Neutrophil (primary cell): ENCODE measurements at regions not wholly inside any gene's neighbourhood (a gene's known extent, or its start where the extent isn't known, plus 50 kb on each side); places are given as distances from the start of the nearest gene placed in this dataset.

Experiments
- H3K27ac ChIP-seq: fragments of 200-600 bp; sonication (generic); 2 replicates; pipeline ENCODE4 v1.5.1; 2016; ENCODE audit warnings: mild to moderate bottlenecking, moderate library complexity
- H3K27me3 ChIP-seq: fragments of 200-600 bp; sonication (generic); 2 replicates; pipeline ENCODE4 v1.6.0; 2016; ENCODE audit warnings: mild to moderate bottlenecking
- H3K36me3 ChIP-seq: fragments of 200-600 bp; sonication (generic); 2 replicates; pipeline ENCODE4 v1.5.1; 2017
- H3K4me1 ChIP-seq, 2 experiments: fragments of 200-600 bp in 1 of 2; sonication (generic) in 1 of 2; 1 replicate in 1 of 2; 2 replicates in 1 of 2; pipeline versions ENCODE4 v1.5.1 to v1.6.1; 2013 to 2016; ENCODE audit warnings: low read depth in 1 of 2, low read length in 1 of 2, mild to moderate bottlenecking in 1 of 2, moderate library complexity in 1 of 2; ENCODE audit not compliant: control insufficient read depth in 1 of 2, insufficient read depth in 1 of 2
- H3K4me3 ChIP-seq, 2 experiments: fragments of 200-600 bp in 1 of 2; sonication (generic) in 1 of 2; 1 replicate in 1 of 2; 2 replicates in 1 of 2; pipeline ENCODE4 v1.5.1; 2013 to 2016; ENCODE audit warnings: low read depth in 1 of 2, low read length in 1 of 2, mild to moderate bottlenecking in 1 of 2, moderate library complexity in 1 of 2
- H3K9me3 ChIP-seq: fragments of 200-600 bp; sonication (generic); 2 replicates; pipeline ENCODE4 v1.5.1; 2016
- CTCF ChIP-seq: fragments of 200-600 bp; sonication (generic); IDR thresholded peaks from 2 replicates; pipeline ENCODE4 v1.5.1; 2016; ENCODE audit warnings: antibody characterized with exemption

GRCh38 chr14:98900236-98900635, 371.8 kb downstream of the BCL11B start:
- Histone ChIP-seq H3K27ac (no peak overlapping the region), H3K4me3 (no peak overlapping the region), H3K27me3 (no peaks in the 10 kb centered on the region), H3K36me3 (no peaks in the 10 kb centered on the region), H3K4me1 (no peaks in the 10 kb centered on the region), H3K9me3 (no peaks in the 10 kb centered on the region)
- TF ChIP-seq CTCF, result no peak

DNA sequence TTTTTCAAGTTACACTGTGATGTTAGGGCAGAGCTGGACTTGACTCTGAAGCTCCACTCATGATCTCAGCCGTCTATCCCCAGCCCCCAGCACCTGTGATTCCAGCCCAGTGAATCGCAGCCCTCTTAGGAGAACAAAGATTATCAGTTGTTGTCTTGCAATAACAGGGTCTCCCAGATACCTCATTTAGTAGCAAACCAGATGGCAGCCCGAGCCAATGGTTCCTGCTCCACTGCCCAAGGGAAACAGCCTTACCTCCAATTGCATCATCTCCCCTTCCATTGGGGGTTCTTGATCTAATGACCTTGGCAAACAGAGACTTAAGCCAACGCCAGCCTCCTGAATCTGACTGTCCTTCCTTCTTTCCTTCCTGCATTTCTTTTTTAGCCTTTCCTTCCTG, 371.2 kb downstream of the BCL11B start:
- Histone ChIP-seq H3K27ac (no peak overlapping the region), H3K4me3 (no peak overlapping the region), H3K4me1 (no peaks in the 10 kb centered on the region), H3K9me3 (no peaks in the 10 kb centered on the region), H3K27me3 (no peaks in the 10 kb centered on the region), H3K36me3 (no peaks in the 10 kb centered on the region)
- TF ChIP-seq CTCF, result no peak

DNA sequence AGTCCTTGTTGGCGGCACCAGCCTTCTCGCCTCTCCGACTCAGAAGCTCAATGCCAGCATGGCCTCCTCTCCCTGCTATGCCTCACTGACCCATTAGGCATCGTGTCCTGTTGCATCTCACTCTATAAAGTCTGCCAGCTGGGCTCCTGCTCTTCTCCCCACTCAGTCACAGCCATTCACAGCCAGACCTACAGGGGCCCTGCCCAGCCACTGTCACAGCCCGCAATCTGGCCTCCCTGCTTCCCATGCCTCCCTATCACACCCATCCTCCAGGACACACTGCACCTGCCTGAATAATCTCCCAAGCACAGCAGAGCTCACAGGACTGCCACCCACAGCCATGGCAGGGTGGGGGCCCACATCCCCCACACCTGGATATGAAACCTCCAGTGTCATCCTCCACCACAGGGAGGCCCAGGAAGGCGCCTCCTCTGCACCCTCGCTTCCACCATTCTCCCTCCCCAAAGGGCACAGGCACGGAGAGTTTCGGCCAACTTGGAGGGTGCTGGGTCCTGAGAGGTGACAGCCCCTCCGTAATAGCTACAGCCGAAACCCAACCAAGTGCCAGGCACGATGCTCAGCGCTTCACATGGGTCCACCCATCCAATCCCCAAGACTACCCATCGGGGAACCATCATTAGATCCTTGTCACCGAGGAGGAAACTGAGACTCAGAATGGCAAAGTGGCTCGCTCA, 370.3 kb downstream of the BCL11B start:
- H3K9me3 ChIP-seq, result no peaks in the 10 kb centered on the region
- no peaks in the 10 kb centered on the region for H3K36me3 ChIP-seq
- no peak for TF ChIP-seq CTCF
- H3K27me3 ChIP-seq, result peaks cover 3% of the 10 kb centered on the region
- no peak overlapping the region for H3K4me3 ChIP-seq
- H3K4me1 ChIP-seq, result no peaks in the 10 kb centered on the region
- H3K27ac ChIP-seq, result no peak overlapping the region

DNA sequence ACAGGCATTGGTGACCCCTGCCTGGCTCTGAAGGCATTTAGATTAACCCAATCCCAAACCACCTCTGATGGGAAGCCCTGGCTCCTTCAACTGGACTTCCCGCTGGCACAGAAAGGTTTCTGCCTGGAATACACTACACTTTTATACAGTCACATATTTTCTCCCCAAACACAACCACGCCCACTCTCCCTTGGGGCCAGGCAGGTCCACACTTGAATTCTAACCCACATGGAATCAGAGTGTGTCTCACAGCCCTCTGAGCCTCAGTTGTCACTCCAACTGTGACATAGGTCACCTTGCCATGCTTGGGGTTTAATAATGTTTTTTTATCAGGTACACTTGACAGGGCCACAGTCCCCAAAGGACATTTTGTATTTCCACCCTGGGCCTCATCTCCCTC, 368.6 kb downstream of the BCL11B start:
- no peak for TF ChIP-seq CTCF
- Histone ChIP-seq H3K27me3 (peaks cover 11% of the 10 kb centered on the region), H3K36me3 (no peaks in the 10 kb centered on the region), H3K4me3 (no peak overlapping the region), H3K9me3 (no peaks in the 10 kb centered on the region), H3K27ac (no peak overlapping the region), H3K4me1 (no peaks in the 10 kb centered on the region)

GRCh38 chr14:98904677-98905076, 367.3 kb downstream of the BCL11B start:
- no peak overlapping the region for H3K27ac ChIP-seq
- H3K27me3 ChIP-seq, result peaks cover 11% of the 10 kb centered on the region
- TF ChIP-seq CTCF, result no peak
- no peaks in the 10 kb centered on the region for H3K36me3 ChIP-seq
- H3K4me1 ChIP-seq, result no peaks in the 10 kb centered on the region
- H3K4me3 ChIP-seq, result no peak overlapping the region
- no peaks in the 10 kb centered on the region for H3K9me3 ChIP-seq
